ENCODE measurements at regions not wholly inside any gene's neighbourhood (a gene's known extent, or its start where the extent isn't known, plus 50 kb on each side); places are given as distances from the start of the nearest gene placed in this dataset.

DNA sequence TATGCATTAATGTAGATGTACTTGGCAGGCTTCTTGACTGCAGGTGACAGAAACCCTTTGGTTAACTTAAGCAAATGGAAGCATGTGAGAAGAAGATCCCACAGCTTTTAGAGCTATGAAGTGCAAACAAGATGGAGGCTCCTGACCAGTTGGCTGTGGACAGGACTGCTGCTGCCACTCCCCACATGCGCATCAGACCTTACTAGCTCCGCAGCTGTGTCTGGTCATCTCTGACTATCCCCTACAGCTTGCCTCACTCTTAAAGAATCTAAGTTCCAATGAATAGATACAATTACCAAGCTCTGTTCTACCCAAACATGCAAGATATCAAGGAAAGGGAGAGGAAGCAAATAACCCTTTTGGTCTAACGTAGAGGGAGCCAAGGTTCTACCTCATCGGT is 587.6 kb downstream of the DSC3 start:
- 28% methylated on average over 4 of the region's 4 CpGs for WGBS (ENCODE audit: missing lambda C conversion rate)

DNA sequence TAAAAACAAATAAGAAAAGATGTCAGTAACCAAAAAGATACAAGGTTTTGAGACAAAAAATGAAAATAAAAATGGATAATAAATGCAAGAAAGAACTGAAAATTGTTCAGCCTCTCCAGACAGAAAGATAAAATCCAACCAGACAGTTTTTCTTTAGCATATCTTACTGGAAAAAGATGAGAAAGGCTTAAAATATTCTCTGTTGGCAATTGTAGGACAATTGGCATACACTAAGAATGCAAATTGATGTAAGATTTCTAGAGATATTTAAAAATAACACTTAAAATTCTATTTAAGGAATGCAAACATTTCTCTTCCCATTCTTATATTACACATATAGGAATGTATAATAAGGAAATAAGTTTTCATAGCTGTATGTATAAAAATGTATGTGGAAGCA is 590.6 kb downstream of the DSC3 start:
- no peaks in the 10 kb centered on the region for H3K4me1 ChIP-seq
- no peak overlapping the region for H3K4me2 ChIP-seq
- no peaks in the 10 kb centered on the region for H3K9me3 ChIP-seq
- no peak overlapping the region for H3K4me3 ChIP-seq
- H3K27ac ChIP-seq: no peak overlapping the region
- FAIRE-seq (no peak), DNase-seq (ENCODE audit: low read depth in 1 of 2, low spot score in 1 of 2) (no peak), ATAC-seq (no peak)
- TF ChIP-seq RCOR1 (IDR thresholded peaks at IDR 0.05; ENCODE audit: low read depth, low read length): no peak
- no peak for TF ChIP-seq MAFK (IDR thresholded peaks at IDR 0.05; ENCODE audit: partially characterized antibody)
- TF ChIP-seq CBX2 (IDR thresholded peaks at IDR 0.05; ENCODE audit: borderline replicate concordance, low read depth): no peak
- TF ChIP-seq MYC (IDR thresholded peaks at IDR 0.05; ENCODE audit: borderline replicate concordance, low read length): no peak
- no peak for TF ChIP-seq CEBPB (IDR thresholded peaks at IDR 0.05)
- TF ChIP-seq FOSB (CRISPR knock-in tag; IDR thresholded peaks at IDR 0.05): no peak
- TF ChIP-seq, protein P1, sequence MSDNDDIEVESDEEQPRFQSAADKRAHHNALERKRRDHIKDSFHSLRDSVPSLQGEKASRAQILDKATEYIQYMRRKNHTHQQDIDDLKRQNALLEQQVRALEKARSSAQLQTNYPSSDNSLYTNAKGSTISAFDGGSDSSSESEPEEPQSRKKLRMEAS (IDR thresholded peaks at IDR 0.05): no peak
- no peak for TF ChIP-seq NFE2L2 (conservative IDR thresholded peaks at IDR 0.05; ENCODE audit: low read length)
- TF ChIP-seq, protein P2, sequence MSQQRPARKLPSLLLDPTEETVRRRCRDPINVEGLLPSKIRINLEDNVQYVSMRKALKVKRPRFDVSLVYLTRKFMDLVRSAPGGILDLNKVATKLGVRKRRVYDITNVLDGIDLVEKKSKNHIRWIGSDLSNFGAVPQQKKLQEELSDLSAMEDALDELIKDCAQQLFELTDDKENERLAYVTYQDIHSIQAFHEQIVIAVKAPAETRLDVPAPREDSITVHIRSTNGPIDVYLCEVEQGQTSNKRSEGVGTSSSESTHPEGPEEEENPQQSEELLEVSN (IDR thresholded peaks at IDR 0.05; ENCODE audit: borderline replicate concordance, low read depth): no peak
- no peak for TF ChIP-seq SMC3 (IDR thresholded peaks at IDR 0.05)
- no peak for TF ChIP-seq POLR2AphosphoS2 (conservative IDR thresholded peaks at IDR 0.05; ENCODE audit: low read length)
- TF ChIP-seq HOXB5 (CRISPR knock-in tag; IDR thresholded peaks at IDR 0.05): no peak
- TF ChIP-seq, protein P3, sequence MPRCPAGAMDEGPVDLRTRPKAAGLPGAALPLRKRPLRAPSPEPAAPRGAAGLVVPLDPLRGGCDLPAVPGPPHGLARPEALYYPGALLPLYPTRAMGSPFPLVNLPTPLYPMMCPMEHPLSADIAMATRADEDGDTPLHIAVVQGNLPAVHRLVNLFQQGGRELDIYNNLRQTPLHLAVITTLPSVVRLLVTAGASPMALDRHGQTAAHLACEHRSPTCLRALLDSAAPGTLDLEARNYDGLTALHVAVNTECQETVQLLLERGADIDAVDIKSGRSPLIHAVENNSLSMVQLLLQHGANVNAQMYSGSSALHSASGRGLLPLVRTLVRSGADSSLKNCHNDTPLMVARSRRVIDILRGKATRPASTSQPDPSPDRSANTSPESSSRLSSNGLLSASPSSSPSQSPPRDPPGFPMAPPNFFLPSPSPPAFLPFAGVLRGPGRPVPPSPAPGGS (IDR thresholded peaks at IDR 0.05): no peak
- no peak for TF ChIP-seq RFX5 (IDR thresholded peaks at IDR 0.05)
- no peak for TF ChIP-seq RARB (CRISPR knock-in tag; IDR thresholded peaks at IDR 0.05)
- TF ChIP-seq ZFP36 (IDR thresholded peaks at IDR 0.05; ENCODE audit: borderline replicate concordance, partially characterized antibody): no peak
- TF ChIP-seq EHF (CRISPR knock-in tag; IDR thresholded peaks at IDR 0.05): no peak
- POLR2A ChIA-PET: no interaction called here
- CTCF ChIA-PET: no interaction called here

More for the DNA sequence above, 587.6 kb downstream of the DSC3 start:
- no peak for FAIRE-seq
- H3K4me1 ChIP-seq: no peaks in the 10 kb centered on the region
- H3K4me3 ChIP-seq: no peak overlapping the region
- POLR2A ChIA-PET: no interaction called here
- H3K4me2 ChIP-seq: no peak overlapping the region
- DNase-seq (ENCODE audit: low read depth in 1 of 2, low spot score in 1 of 2): no peak
- no peaks in the 10 kb centered on the region for H3K9me3 ChIP-seq
- TF ChIP-seq EHF (CRISPR knock-in tag; IDR thresholded peaks at IDR 0.05) (no peak), RARB (CRISPR knock-in tag; IDR thresholded peaks at IDR 0.05) (no peak), ESRRA (IDR thresholded peaks at IDR 0.05; ENCODE audit: borderline replicate concordance, low read length) (no peak), RFX5 (IDR thresholded peaks at IDR 0.05) (no peak), HDAC2 (IDR thresholded peaks at IDR 0.05) (no peak)
- TF ChIP-seq, protein P3 (IDR thresholded peaks at IDR 0.05): no peak
- TF ChIP-seq, protein P4, sequence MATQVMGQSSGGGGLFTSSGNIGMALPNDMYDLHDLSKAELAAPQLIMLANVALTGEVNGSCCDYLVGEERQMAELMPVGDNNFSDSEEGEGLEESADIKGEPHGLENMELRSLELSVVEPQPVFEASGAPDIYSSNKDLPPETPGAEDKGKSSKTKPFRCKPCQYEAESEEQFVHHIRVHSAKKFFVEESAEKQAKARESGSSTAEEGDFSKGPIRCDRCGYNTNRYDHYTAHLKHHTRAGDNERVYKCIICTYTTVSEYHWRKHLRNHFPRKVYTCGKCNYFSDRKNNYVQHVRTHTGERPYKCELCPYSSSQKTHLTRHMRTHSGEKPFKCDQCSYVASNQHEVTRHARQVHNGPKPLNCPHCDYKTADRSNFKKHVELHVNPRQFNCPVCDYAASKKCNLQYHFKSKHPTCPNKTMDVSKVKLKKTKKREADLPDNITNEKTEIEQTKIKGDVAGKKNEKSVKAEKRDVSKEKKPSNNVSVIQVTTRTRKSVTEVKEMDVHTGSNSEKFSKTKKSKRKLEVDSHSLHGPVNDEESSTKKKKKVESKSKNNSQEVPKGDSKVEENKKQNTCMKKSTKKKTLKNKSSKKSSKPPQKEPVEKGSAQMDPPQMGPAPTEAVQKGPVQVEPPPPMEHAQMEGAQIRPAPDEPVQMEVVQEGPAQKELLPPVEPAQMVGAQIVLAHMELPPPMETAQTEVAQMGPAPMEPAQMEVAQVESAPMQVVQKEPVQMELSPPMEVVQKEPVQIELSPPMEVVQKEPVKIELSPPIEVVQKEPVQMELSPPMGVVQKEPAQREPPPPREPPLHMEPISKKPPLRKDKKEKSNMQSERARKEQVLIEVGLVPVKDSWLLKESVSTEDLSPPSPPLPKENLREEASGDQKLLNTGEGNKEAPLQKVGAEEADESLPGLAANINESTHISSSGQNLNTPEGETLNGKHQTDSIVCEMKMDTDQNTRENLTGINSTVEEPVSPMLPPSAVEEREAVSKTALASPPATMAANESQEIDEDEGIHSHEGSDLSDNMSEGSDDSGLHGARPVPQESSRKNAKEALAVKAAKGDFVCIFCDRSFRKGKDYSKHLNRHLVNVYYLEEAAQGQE (IDR thresholded peaks at IDR 0.05): no peak
- CTCF ChIA-PET: no interaction called here
- no peak overlapping the region for H3K27ac ChIP-seq
- no peak for ATAC-seq
